HT-29 (cell line): ENCODE measurements at regions not wholly inside any gene's neighbourhood (a gene's known extent, or its start where the extent isn't known, plus 50 kb on each side); places are given as distances from the start of the nearest gene placed in this dataset.

Source experiments
- DNase-seq: peaks from one replicate; pipeline ENCODE4 v3.0.0-alpha.2; 2015; ENCODE audit warnings: low spot score

GRCh38 chr6:126147291-126147815 lies 161.0 kb downstream of the TRMT11 start:
- no peak for DNase-seq

DNA sequence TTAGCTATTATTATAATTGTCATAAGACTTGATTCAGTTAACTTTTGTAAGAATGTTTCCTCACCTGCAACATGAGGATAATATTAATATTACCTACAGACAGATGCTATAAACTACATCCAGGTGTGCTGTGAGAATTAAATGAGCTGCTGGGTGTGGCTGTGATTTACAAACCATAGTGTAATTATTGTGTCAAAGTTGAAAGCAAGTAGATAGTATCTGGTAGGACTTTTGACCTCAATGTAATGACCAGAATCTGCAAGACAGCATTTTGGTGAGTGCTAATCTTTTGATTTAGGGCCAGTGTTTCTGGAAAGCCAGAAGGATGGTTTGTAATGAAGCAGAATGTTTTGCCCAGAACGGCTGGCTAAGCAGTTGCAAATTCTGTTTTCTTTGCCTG lies 162.5 kb downstream of the TRMT11 start:
- no peak for DNase-seq

- DNase-seq: no peak
Observed at GRCh38 chr6:126152372-126152745, 166.0 kb downstream of the TRMT11 start.

DNA sequence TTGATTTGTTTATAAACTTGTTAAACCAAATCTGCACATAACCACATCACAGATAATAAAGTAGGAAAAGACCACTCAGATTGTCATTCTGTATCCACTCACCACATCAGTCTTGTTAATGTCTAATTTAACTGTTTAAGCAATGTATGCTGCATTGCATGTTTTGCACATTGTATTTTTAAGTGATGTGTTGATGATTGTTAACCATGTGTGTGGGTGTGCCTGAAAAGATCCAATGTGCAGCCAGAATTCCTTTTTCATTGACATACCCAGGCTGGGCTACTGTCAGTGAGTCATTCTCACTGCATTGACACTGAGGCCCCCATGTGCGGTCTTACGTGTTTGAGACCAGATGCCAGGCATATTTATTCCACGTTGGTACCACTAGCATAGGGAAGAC lies 167.3 kb downstream of the TRMT11 start:
- DNase-seq: no peak

DNA sequence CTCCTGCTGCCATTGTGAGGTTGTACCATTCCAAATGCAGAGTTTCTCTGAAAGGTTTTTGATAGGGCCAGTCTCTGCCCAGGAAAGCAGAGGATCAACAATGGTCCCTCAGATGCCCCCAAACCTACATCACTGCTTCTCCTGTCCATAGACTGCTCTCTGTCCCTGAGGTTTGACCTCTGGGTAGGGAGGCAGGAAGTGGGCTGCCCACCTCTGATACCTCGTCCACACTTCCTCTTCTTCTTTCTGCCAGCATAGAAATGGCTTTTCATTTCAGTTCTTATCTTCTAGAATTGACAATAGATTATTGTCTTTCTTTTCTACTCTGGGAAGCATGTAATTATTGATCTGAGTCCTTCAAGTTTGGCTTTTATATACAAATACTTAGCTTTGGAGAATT lies 170.6 kb downstream of the TRMT11 start:
- DNase-seq: no peak

GRCh38 chr6:126167726-126168125 lies 172.2 kb upstream of the CENPW start:
- DNase-seq: no peak

- no peak for DNase-seq
Observed at GRCh38 chr6:126170433-126170832, 169.5 kb upstream of the CENPW start.

- DNase-seq: peak; percentile 32
Observed at GRCh38 chr6:126170978-126171382, 168.9 kb upstream of the CENPW start.

- no peak for DNase-seq
Observed at GRCh38 chr6:126172131-126172530, 167.8 kb upstream of the CENPW start.

GRCh38 chr6:126173265-126173664 lies 166.7 kb upstream of the CENPW start:
- no peak for DNase-seq

DNA sequence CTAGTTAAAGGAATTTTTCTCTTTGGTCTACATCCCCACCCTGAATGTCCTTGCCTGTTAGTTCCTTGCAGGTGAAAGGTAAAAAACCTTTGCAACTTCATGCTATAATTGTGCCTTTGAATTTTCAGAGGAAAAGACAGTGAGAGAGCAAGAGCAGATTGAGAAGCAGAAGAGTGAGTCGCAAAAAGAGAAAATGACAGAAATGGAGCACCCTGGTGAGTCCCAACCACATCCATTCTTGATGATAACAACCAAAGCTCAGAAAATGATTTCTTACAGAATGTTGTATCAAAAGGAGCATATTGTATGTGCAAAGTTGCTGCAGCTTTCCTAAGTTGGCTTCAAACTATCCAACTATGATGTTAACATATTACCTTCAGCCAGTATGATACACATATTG lies 165.2 kb upstream of the CENPW start:
- DNase-seq: no peak

GRCh38 chr6:126175251-126175650 lies 164.7 kb upstream of the CENPW start:
- no peak for DNase-seq

GRCh38 chr6:126176282-126176681 lies 163.6 kb upstream of the CENPW start:
- peak; percentile 47 for DNase-seq

GRCh38 chr6:126180585-126180984 lies 159.3 kb upstream of the CENPW start:
- peak; percentile 18 for DNase-seq

DNA sequence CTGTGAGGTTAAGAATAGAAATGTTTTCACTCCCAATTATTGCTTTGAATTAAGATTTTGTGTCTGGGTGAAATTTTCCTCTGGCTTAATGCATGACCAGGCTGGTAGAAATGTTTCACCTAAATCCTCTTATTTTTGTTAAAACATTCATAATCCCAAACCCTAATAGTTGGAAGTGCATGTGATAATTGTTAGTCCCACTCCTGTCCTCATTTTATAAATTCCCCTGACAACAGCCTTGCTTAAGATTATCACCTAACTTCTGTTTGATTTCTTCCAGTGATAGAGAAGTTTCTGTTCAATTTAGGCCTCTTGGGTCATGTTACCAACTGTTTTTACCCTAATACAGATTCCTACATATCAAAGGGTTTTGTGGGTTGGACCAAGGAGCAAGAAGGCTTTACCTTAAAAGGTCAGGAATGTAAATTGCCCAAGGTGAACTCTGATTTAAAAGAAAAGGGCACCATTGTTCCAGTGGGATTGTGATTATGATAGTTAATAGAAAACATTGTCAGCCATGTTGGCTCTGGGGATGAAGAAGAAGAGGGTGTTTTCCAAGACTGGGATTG lies 158.7 kb upstream of the CENPW start:
- no peak for DNase-seq

DNA sequence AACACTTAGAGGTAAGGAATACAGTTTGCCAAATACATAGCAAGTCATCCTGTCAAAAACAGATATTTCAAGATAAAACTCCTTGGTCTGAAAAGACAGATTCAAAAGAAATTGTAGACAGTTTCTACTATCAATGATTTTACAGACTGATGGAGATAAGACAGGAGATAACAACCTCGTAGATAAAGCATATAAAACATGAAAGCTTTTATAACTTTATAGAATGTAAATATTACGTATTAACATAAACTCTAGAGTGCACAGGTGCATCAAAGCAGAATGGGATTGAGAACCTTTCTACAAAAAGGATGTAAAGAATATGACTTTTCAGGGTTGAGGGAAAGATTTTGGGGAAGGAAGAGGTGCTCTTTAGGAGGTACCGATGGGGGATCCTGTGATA lies 158.0 kb upstream of the CENPW start:
- no peak for DNase-seq

DNA sequence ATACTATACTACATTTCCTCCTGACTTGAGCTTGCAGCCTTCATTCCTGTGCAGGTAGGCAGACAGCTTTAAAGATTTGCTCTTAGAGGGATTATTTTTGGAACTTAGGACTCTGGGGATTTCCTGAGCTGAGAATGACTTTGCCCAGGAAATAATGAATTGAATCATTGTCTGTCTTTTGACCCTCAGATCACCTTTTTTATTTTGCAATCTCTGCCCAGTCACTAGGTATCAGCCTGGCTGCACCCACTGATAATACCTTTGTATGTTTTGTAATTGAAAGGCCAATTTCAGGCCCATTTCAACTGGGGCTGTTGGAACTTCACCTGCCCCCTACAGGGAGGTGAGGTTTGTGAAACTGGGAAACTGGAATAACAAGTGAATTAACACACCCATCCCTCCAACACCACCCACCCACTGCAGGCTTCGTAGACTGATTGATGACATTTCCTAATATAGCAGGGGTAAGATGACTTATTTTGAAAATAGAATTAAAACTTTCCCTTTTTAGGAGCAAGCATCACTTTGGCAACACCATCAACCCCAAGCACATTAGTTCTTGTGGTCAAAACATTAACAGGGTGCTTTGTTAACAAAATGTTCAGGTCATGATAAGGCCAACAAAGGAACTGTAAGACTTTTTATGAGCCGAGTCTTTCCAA lies 157.1 kb upstream of the CENPW start:
- peak; percentile 5 for DNase-seq

DNA sequence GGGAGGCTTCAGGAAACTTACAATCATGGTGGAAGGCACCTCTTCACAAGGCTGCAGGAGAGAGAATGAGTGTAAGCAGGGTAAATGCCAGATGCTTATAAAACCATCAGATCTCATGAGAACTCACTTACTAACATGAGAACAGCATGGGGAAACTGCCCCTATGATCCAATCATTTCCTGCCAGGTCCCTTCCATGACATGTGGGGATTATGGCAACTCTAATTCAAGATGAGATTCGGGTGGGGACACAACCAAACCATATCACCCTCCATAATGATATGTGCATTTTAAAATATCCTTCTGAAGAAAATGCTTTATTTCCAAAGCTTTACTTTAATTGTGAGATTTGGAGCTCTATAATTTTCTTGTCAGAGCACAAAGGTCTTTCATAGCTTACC lies 154.1 kb upstream of the CENPW start:
- DNase-seq: no peak

DNA sequence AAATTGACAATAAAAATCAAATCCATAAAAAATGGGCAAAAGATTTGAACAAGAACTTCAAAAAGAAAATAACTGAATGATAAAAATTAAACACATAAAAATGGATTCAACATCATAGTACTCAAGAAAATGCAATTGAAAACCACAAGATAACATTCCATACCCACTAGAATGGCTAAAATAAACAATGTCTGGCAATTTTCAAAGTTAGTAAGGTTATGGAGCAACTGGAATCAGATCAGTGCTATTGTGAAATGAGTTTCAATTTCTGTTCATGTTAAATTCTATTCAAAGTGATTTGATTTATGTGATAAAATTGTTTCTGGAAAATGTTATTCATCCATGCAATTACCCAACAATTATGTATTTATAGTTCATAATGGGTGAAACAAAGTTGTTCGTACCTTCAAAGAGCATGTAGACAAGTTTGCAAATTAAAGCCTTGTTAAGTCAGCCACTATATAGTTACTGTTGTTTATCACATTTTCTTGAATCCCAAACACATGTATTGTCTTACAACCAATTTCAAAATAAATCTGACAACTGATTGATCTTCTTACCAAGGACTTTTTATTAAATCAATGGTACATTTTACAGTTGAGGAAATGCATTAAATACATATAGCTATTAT lies 151.5 kb upstream of the CENPW start:
- no peak for DNase-seq

GRCh38 chr6:126195625-126196236 lies 144.2 kb upstream of the CENPW start:
- DNase-seq: no peak

GRCh38 chr6:126198631-126199030 lies 141.3 kb upstream of the CENPW start:
- no peak for DNase-seq

DNA sequence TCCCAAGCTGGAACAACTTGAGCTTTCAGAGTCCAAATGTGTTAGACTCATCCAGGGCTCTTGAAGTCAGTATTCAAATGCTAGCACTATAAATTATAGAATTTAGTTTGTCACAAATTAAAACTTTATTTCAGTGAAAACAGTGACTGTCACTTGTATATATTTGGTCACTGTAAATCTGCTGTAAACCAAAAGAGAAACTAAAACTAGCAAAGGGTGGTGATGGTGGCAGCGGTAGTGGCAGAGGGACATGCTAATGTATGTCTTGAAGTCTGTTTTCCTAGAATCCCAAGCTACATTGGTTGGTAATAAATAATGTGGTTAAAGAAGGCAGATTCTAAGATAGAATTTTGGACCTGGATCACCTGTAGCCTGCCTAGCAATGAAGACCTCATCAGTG lies 140.4 kb upstream of the CENPW start:
- DNase-seq: no peak

GRCh38 chr6:126202707-126203106 lies 137.2 kb upstream of the CENPW start:
- no peak for DNase-seq
